ENCODE measurements at regions not wholly inside any gene's neighbourhood (a gene's known extent, or its start where the extent isn't known, plus 50 kb on each side); places are given as distances from the start of the nearest gene placed in this dataset.

DNA sequence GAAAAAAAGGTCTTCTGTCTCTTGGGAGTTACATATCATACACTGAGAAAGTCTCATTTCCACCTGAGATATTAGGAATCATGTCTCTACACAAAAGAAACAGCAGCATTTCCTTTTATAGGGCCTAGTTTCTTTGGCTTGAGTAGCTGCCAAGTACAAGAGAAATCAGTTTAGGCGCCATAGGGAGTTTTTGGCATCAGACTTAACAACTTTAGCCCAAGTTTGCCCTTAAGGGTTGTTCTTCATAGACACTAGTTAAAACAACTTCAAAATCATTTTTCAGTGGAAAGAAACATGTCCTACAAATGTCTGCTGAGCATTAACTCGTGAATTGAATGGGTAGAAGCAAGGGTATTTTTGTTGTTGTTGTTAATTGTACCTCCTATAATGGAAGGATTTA, 587.0 kb upstream of the DSEL start:
- no peak overlapping the region for H3K4me3 ChIP-seq (ENCODE audit: low read depth, low read length)
- TF ChIP-seq, protein P1, sequence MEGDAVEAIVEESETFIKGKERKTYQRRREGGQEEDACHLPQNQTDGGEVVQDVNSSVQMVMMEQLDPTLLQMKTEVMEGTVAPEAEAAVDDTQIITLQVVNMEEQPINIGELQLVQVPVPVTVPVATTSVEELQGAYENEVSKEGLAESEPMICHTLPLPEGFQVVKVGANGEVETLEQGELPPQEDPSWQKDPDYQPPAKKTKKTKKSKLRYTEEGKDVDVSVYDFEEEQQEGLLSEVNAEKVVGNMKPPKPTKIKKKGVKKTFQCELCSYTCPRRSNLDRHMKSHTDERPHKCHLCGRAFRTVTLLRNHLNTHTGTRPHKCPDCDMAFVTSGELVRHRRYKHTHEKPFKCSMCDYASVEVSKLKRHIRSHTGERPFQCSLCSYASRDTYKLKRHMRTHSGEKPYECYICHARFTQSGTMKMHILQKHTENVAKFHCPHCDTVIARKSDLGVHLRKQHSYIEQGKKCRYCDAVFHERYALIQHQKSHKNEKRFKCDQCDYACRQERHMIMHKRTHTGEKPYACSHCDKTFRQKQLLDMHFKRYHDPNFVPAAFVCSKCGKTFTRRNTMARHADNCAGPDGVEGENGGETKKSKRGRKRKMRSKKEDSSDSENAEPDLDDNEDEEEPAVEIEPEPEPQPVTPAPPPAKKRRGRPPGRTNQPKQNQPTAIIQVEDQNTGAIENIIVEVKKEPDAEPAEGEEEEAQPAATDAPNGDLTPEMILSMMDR (IDR thresholded peaks at IDR 0.05; ENCODE audit: low read depth, low read length, missing control alignments): no peak
- DNase-seq (ENCODE audit: low read depth): no peak

DNA sequence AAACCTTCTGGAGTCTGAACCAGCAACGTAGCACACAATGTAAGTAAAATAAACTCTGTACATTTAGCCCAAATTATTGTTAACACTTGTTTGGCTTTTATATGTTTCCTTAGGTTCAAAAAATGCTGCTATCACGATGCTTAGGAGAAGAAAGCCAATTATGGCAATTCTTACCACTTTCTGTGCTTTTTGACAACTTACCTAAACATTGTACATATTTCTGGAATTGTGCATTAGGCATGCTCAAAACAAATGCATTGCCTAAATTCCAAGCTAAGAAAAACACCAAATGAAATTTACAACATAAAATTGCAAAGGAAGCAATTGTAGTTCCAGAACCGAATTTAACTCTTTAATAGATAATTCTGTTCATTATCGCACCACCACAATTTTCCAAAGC, 585.6 kb upstream of the DSEL start:
- TF ChIP-seq, protein P1 (IDR thresholded peaks at IDR 0.05; ENCODE audit: low read depth, low read length, missing control alignments): no peak
- DNase-seq (ENCODE audit: low read depth): no peak
- H3K4me3 ChIP-seq (ENCODE audit: low read depth, low read length): no peak overlapping the region

DNA sequence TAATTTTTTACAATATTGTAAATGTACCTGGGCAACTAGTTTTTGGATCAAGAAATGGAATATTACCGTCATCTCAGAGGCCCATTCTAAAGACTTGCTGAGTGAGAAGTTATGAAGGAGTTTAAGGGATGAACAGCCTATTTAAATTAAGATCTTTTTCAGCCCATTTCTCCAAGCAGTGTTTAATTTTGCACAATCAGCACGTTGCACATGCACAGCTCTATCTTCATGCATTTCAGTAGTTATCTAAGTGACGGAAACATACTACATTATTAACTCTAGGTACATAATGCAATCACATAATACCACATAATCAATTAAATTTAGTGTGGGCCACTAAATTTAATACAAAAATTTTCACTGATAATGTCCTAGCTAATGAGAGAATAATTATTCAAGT, 582.1 kb upstream of the DSEL start:
- no peak for DNase-seq (ENCODE audit: low read depth)
- H3K4me3 ChIP-seq (ENCODE audit: low read depth, low read length): no peak overlapping the region
- TF ChIP-seq, protein P1 (IDR thresholded peaks at IDR 0.05; ENCODE audit: low read depth, low read length, missing control alignments): no peak

DNA sequence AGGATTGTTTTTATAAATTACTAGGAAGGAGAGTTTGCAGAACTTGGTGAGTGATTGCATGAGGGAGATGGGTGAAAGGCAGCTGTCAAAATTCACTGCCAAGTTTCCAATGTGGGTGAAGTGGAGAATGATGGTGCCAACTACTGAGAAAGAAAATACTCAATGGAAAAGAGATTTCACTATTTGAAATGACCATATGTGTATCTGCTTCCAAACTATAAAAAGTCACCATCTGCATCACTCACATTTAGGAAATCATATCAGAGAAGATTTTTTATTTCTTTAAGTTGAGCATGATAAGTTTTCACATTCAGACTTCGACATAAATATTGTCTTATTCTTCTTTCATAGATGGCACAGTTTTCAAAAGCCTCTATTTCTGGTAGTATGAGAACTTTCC, 570.0 kb upstream of the DSEL start:
- TF ChIP-seq, protein P1 (IDR thresholded peaks at IDR 0.05; ENCODE audit: low read depth, low read length, missing control alignments): no peak
- no peak for DNase-seq (ENCODE audit: low read depth)
- H3K4me3 ChIP-seq (ENCODE audit: low read depth, low read length): no peak overlapping the region

DNA sequence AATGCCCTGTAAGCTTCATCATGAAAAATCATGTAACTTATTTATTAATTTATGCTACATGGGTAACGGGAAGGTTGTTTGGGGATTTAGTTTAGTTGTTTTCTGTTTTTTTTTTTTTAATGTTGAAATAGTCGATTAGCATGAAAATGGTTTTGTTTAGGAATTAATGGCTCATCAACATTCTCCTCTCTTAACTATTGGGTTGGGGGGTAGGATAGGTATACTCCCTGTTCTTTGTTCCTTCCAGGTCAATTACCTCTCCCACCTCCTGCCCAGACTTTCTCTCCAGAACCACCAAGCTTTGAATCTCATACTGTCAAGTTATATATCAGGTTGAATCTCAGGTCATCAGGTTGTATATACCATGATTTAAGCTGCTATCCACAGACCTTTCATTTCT, 568.7 kb upstream of the DSEL start:
- TF ChIP-seq, protein P1 (IDR thresholded peaks at IDR 0.05; ENCODE audit: low read depth, low read length, missing control alignments): no peak
- DNase-seq (ENCODE audit: low read depth): no peak
- H3K4me3 ChIP-seq (ENCODE audit: low read depth, low read length): no peak overlapping the region

DNA sequence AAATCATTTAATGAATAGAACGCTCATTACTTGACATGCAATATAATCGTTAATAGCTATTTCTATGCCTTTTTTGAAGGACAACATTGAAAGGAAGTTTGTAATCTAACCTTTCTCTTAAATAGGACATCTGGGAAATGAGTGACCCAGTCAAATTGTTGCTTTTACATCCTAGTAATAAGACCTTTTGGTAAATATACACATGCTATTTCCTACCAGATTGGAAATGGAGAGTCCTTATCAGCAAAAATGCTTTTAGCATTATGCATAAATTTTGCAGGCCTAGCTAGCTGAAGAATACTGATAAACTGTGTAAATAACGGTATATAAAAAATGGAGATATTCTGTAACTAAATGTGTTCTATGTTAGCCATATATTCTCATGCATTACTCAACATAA, 567.3 kb upstream of the DSEL start:
- no peak for DNase-seq (ENCODE audit: low read depth)
- no peak overlapping the region for H3K4me3 ChIP-seq (ENCODE audit: low read depth, low read length)
- TF ChIP-seq, protein P1 (IDR thresholded peaks at IDR 0.05; ENCODE audit: low read depth, low read length, missing control alignments): no peak

DNA sequence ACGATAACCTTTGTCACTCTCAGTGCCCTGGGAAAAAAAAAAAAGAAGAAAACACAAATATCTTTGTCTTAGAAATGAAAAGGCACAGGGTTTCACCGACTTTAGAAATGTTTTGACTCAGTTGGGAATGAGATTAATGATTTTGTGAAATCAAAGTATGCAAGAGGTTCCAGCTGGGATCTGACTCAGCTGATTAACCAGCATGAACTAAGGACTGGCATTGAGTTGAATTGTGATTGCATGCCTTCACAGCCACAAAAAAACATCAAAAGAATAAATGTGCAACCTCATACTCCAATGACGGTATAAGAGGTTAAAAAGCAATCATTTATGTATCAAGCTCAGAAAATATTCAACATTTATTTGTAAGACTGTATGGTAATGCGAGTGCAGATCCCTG, 566.6 kb upstream of the DSEL start:
- no peak for DNase-seq (ENCODE audit: low read depth)
- H3K4me3 ChIP-seq (ENCODE audit: low read depth, low read length): no peak overlapping the region
- TF ChIP-seq, protein P1 (IDR thresholded peaks at IDR 0.05; ENCODE audit: low read depth, low read length, missing control alignments): no peak
